GM23248 (cell line): ENCODE measurements at regions not wholly inside any gene's neighbourhood (a gene's known extent, or its start where the extent isn't known, plus 50 kb on each side); places are given as distances from the start of the nearest gene placed in this dataset.

Source experiments
- EZH2 ChIP-seq: fragments of 200-600 bp; sonication (generic); IDR thresholded peaks from 2 replicates; pipeline ENCODE4 v1.6.1; 2018; ENCODE audit warnings: antibody characterized with exemption, mild to moderate bottlenecking; ENCODE audit not compliant: insufficient read depth, poor library complexity, severe bottlenecking
- EZH2phosphoT487 ChIP-seq: fragments of 200-600 bp; sonication (generic); IDR thresholded peaks from 2 replicates; pipeline ENCODE4 v1.6.1; 2018; ENCODE audit warnings: antibody characterized with exemption, moderate library complexity, mild to moderate bottlenecking, low read depth; ENCODE audit not compliant: insufficient read depth

GRCh38 chr13:89455225-89455624, 1784.1 kb downstream of the SLITRK5 start:
- no peak for TF ChIP-seq EZH2
- TF ChIP-seq EZH2phosphoT487, result no peak
